NT2/D1 (cell line): ENCODE measurements at regions not wholly inside any gene's neighbourhood (a gene's known extent, or its start where the extent isn't known, plus 50 kb on each side); places are given as distances from the start of the nearest gene placed in this dataset.

ENCODE experiments used
- YY1 ChIP-seq: IDR thresholded peaks from 2 replicates; pipeline ENCODE4 v1.6.1; 2011; ENCODE audit not compliant: insufficient read length, insufficient read depth
- ZNF274 ChIP-seq: IDR thresholded peaks from 2 replicates; pipeline ENCODE4 v1.6.1; 2011; ENCODE audit warnings: mild to moderate bottlenecking, low read depth, low read length

- no peak for TF ChIP-seq YY1
- no peak for TF ChIP-seq ZNF274
Observed at GRCh38 chr12:60834372-60834771, 1238.5 kb downstream of the SLC16A7 start.
